H9 (cell line): ENCODE measurements at regions not wholly inside any gene's neighbourhood (a gene's known extent, or its start where the extent isn't known, plus 50 kb on each side); places are given as distances from the start of the nearest gene placed in this dataset.

Experiments
- DNase-seq: peaks from one replicate; pipeline ENCODE4 v3.0.0-alpha.2; 2017
- H2AFZ ChIP-seq: one replicate; pipeline ENCODE4 v1.6.1; 2013; ENCODE audit warnings: mild to moderate bottlenecking, low read length, control low read depth, moderate library complexity
- H2AK5ac ChIP-seq: 2 replicates; pipeline ENCODE4 v1.6.1; 2013; ENCODE audit warnings: low read length, control low read depth, mixed read lengths; ENCODE audit not compliant: insufficient read length
- H2BK120ac ChIP-seq: one replicate; pipeline ENCODE4 v1.6.1; 2013; ENCODE audit warnings: low read depth, mild to moderate bottlenecking, low read length, control low read depth, inconsistent platforms; ENCODE audit not compliant: poor library complexity, severe bottlenecking
- H2BK12ac ChIP-seq: 2 replicates; pipeline ENCODE4 v1.6.1; 2013; ENCODE audit warnings: low read length, control low read depth, mixed read lengths, low read depth; ENCODE audit not compliant: insufficient read length
- H2BK15ac ChIP-seq: 2 replicates; pipeline ENCODE4 v1.6.1; 2013; ENCODE audit warnings: low read depth, low read length, control low read depth
- H2BK20ac ChIP-seq: one replicate; pipeline ENCODE4 v1.6.1; 2013; ENCODE audit warnings: low read depth, mild to moderate bottlenecking, low read length, control low read depth, inconsistent platforms; ENCODE audit not compliant: poor library complexity, severe bottlenecking
- H2BK5ac ChIP-seq: 2 replicates; pipeline ENCODE4 v1.6.1; 2013; ENCODE audit warnings: low read length, control low read depth, mixed read lengths; ENCODE audit not compliant: insufficient read length
- H3K14ac ChIP-seq: 2 replicates; pipeline ENCODE4 v1.6.1; 2013; ENCODE audit warnings: low read length, control low read depth; ENCODE audit not compliant: insufficient read depth
- H3K18ac ChIP-seq: 2 replicates; pipeline ENCODE4 v1.6.1; 2013; ENCODE audit warnings: low read depth, mild to moderate bottlenecking, mixed read lengths, low read length, control low read depth; ENCODE audit not compliant: insufficient read length
- H3K23ac ChIP-seq: 2 replicates; pipeline ENCODE4 v1.6.1; 2013; ENCODE audit warnings: low read length, control low read depth, mixed read lengths, low read depth; ENCODE audit not compliant: insufficient read length
- H3K23me2 ChIP-seq: 2 replicates; pipeline ENCODE4 v1.6.1; 2013; ENCODE audit warnings: low read depth, mild to moderate bottlenecking, mixed read lengths, low read length, control low read depth; ENCODE audit not compliant: insufficient read length, poor library complexity, severe bottlenecking
- H3K27ac ChIP-seq: 2 replicates; pipeline ENCODE4 v1.5.1; 2013; ENCODE audit warnings: low read length, control low read depth, mixed read lengths, low read depth; ENCODE audit not compliant: insufficient read length
- H3K27me3 ChIP-seq: 2 replicates; pipeline ENCODE4 v1.6.1; 2013; ENCODE audit warnings: low read length, control low read depth, inconsistent platforms; ENCODE audit not compliant: insufficient read depth
- H3K4ac ChIP-seq: 2 replicates; pipeline ENCODE4 v1.6.1; 2013; ENCODE audit warnings: low read depth, mild to moderate bottlenecking, control low read depth, inconsistent platforms, low read length, moderate library complexity
- H3K4me1 ChIP-seq: 2 replicates; pipeline ENCODE4 v1.6.1; 2013; ENCODE audit warnings: low read length, control low read depth, inconsistent platforms; ENCODE audit not compliant: insufficient read depth
- H3K4me2 ChIP-seq: 2 replicates; pipeline ENCODE4 v1.6.1; 2013; ENCODE audit warnings: low read length, control low read depth, mixed read lengths; ENCODE audit not compliant: insufficient read length, insufficient read depth
- H3K56ac ChIP-seq: 2 replicates; pipeline ENCODE4 v1.6.1; 2013; ENCODE audit warnings: low read depth, mild to moderate bottlenecking, mixed read lengths, low read length, control low read depth; ENCODE audit not compliant: insufficient read length
- H3K79me1 ChIP-seq: 2 replicates; pipeline ENCODE4 v1.6.1; 2013; ENCODE audit warnings: low read depth, mild to moderate bottlenecking, moderate library complexity, low read length, control low read depth, inconsistent platforms; ENCODE audit not compliant: insufficient read depth, poor library complexity, severe bottlenecking
- H3K79me2 ChIP-seq: 2 replicates; pipeline ENCODE4 v1.6.1; 2013; ENCODE audit warnings: low read length, control low read depth, inconsistent platforms; ENCODE audit not compliant: insufficient read depth
- H3K9ac ChIP-seq: 2 replicates; pipeline ENCODE4 v1.6.1; 2013; ENCODE audit warnings: low read length, control low read depth, mixed read lengths; ENCODE audit not compliant: insufficient read length; ENCODE audit errors: extremely low read depth
- H3K9me3 ChIP-seq: one replicate; pipeline ENCODE4 v1.6.1; 2013; ENCODE audit warnings: low read depth, low read length, inconsistent platforms; ENCODE audit not compliant: control insufficient read depth
- H3T11ph ChIP-seq: one replicate; pipeline ENCODE4 v1.6.1; 2013; ENCODE audit warnings: mild to moderate bottlenecking, low read length, control low read depth, inconsistent platforms
- H4K20me1 ChIP-seq: one replicate; pipeline ENCODE4 v1.6.1; 2013; ENCODE audit not compliant: control insufficient read depth, insufficient read length, insufficient read depth
- H4K5ac ChIP-seq: 2 replicates; pipeline ENCODE4 v1.6.1; 2013; ENCODE audit warnings: low read depth, mild to moderate bottlenecking, mixed read lengths, low read length, control low read depth; ENCODE audit not compliant: insufficient read length
- H4K8ac ChIP-seq: replicated peaks from 2 replicates; pipeline ENCODE4 v1.6.1; 2013; ENCODE audit warnings: low read length, control low read depth, mixed read lengths, low read depth; ENCODE audit not compliant: insufficient read length
- H4K91ac ChIP-seq: 2 replicates; pipeline ENCODE4 v1.6.1; 2013; ENCODE audit warnings: low read depth, mild to moderate bottlenecking, moderate library complexity, mixed read lengths, low read length, control low read depth; ENCODE audit not compliant: insufficient read length
- H3K27ac Mint-ChIP-seq, 3 experiments: 2 replicates in 2 of 3; 3 replicates in 1 of 3; pipeline ENCODE4 v1.8.0; 2020 to 2021; ENCODE audit warnings: mixed read lengths in 3 of 3, mild to moderate bottlenecking in 1 of 3, moderate library complexity in 1 of 3
- H3K27me3 Mint-ChIP-seq: 2 replicates; pipeline ENCODE4 v1.8.0; 2021; ENCODE audit warnings: low read depth, mild to moderate bottlenecking, moderate library complexity, mixed read lengths
- H3K36me3 Mint-ChIP-seq, 3 experiments: 2 replicates in 2 of 3; 3 replicates in 1 of 3; pipeline ENCODE4 v1.8.0; 2020 to 2021; ENCODE audit warnings: low read depth in 3 of 3, mixed read lengths in 3 of 3; ENCODE audit not compliant: insufficient read depth in 1 of 3
- H3K4me1 Mint-ChIP-seq, 2 experiments: 2 replicates each; pipeline ENCODE4 v1.8.0; 2020; ENCODE audit warnings: mixed read lengths in 2 of 2
- H3K4me3 Mint-ChIP-seq, 2 experiments: 2 replicates in 1 of 2; 3 replicates in 1 of 2; pipeline ENCODE4 v1.8.0; 2020 to 2021; ENCODE audit warnings: mild to moderate bottlenecking in 2 of 2, mixed read lengths in 2 of 2, moderate library complexity in 1 of 2
- H3K9me3 Mint-ChIP-seq, 2 experiments: 2 replicates in 1 of 2; 3 replicates in 1 of 2; pipeline ENCODE4 v1.8.0; 2020; ENCODE audit warnings: mild to moderate bottlenecking in 2 of 2, mixed read lengths in 2 of 2, moderate library complexity in 1 of 2
- WGBS: extraction: QIAGEN DNeasy Blood & Tissue Kit; methylation state at CpG from one replicate; pipeline ENCODE4 v1.1.7; 2013; ENCODE audit warnings: missing lambda C conversion rate, low lambda C conversion rate, mixed read lengths; ENCODE audit not compliant: insufficient read length; ENCODE audit errors: extremely low coverage; 5-methylcytosine and 5-hydroxymethylcytosine counted together
- TF ChIP-seq, protein P1 (sequence below): fragments of 200-600 bp; sonication (generic); conservative IDR thresholded peaks from 3 replicates; pipeline ENCODE4 v1.8.0; 2021; ENCODE audit warnings: antibody characterized with exemption, mild to moderate bottlenecking

DNA sequence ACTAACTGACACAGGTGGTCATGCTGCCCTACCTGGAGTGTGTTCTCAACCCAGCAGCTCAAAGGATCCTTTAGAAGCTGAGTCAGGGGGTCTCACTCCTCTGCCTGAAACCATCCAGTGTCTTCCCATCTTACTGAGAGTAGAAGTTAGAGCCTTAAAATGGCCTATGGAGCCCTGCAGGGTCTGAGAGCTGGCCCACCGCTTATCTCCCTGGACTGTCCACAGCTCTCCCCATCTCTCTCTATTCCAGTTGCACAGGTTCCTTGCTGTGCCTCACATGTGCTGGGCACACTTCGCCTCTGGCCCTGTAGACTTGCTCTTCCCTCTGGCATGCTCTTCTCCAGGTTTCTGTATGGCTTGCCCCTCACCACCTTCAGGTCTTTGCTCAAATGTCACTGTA is 148.6 kb upstream of the CACNA1E start:
- no peak overlapping the region for H3K4ac ChIP-seq
- no peak overlapping the region for H3T11ph ChIP-seq
- no peaks in the 10 kb centered on the region for H3K9me3 ChIP-seq
- no peak overlapping the region for H3K27ac ChIP-seq
- no peak overlapping the region for H2AFZ ChIP-seq
- no peak overlapping the region for H2BK20ac ChIP-seq
- no peak overlapping the region for H4K5ac ChIP-seq
- H4K8ac ChIP-seq = no peak overlapping the region
- H3K27me3 ChIP-seq = no peaks in the 10 kb centered on the region
- no CpG with 5 or more reads among the region's 2 CpGs for WGBS
- H2BK5ac ChIP-seq = no peak overlapping the region
- H4K20me1 ChIP-seq = no peaks in the 10 kb centered on the region
- H3K14ac ChIP-seq = no peak overlapping the region
- H3K18ac ChIP-seq = no peak overlapping the region
- H3K79me1 ChIP-seq = no peaks in the 10 kb centered on the region
- no peaks in the 10 kb centered on the region for H3K23me2 ChIP-seq
- no peak overlapping the region for H3K56ac ChIP-seq
- H3K27ac Mint-ChIP-seq = no peak overlapping the region
- H2AK5ac ChIP-seq = no peak overlapping the region
- no peak overlapping the region for H3K4me2 ChIP-seq
- H2BK12ac ChIP-seq = no peak overlapping the region
- no peak overlapping the region for H3K9ac ChIP-seq
- no peak overlapping the region for H3K4me3 Mint-ChIP-seq
- H3K4me1 Mint-ChIP-seq = no peaks in the 10 kb centered on the region
- no peak overlapping the region for H2BK15ac ChIP-seq
- no peaks in the 10 kb centered on the region for H3K4me1 ChIP-seq
- H4K91ac ChIP-seq = no peak overlapping the region
- no peak for DNase-seq
- H2BK120ac ChIP-seq = no peak overlapping the region
- H3K79me2 ChIP-seq = no peaks in the 10 kb centered on the region
- no peak overlapping the region for H3K23ac ChIP-seq
- no peaks in the 10 kb centered on the region for H3K36me3 Mint-ChIP-seq
- peaks cover 0 to 2% of the 10 kb centered on the region in 2 experiments; a peak in 1 of 5 replicates for H3K9me3 Mint-ChIP-seq
- TF ChIP-seq, protein P1, sequence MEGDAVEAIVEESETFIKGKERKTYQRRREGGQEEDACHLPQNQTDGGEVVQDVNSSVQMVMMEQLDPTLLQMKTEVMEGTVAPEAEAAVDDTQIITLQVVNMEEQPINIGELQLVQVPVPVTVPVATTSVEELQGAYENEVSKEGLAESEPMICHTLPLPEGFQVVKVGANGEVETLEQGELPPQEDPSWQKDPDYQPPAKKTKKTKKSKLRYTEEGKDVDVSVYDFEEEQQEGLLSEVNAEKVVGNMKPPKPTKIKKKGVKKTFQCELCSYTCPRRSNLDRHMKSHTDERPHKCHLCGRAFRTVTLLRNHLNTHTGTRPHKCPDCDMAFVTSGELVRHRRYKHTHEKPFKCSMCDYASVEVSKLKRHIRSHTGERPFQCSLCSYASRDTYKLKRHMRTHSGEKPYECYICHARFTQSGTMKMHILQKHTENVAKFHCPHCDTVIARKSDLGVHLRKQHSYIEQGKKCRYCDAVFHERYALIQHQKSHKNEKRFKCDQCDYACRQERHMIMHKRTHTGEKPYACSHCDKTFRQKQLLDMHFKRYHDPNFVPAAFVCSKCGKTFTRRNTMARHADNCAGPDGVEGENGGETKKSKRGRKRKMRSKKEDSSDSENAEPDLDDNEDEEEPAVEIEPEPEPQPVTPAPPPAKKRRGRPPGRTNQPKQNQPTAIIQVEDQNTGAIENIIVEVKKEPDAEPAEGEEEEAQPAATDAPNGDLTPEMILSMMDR = no peak
- no peaks in the 10 kb centered on the region for H3K27me3 Mint-ChIP-seq
